ENCODE measurements at regions not wholly inside any gene's neighbourhood (a gene's known extent, or its start where the extent isn't known, plus 50 kb on each side); places are given as distances from the start of the nearest gene placed in this dataset.
"Not testable (repeated sequence)": the region's sequence is repeated elsewhere in the genome, so short reads cannot be mapped to it uniquely, and the experiment has no call there.

DNA sequence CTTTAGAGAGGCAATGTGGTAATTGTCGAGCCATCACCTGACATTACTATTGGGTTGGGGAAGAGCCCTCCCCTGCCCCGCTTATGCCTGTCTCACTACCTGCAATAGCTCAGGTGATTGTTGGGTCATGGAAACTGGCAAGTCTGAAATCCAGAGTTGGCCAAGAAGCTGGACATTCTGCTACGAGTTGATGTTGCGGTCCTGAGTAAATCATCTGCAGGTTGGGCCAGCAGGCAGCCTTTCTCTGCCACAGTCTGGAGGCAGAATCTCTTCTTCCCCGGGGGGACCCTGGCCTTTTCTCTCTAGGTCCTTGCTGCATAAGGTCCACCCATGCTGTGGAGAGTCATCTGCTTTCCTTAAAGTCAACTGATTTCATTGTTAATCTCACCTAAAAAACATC lies 142.4 kb downstream of the THBS2 start:
- no peaks in the 10 kb centered on the region for H3K36me3 ChIP-seq (ENCODE audit: control insufficient read depth in 2 of 2, insufficient read depth in 2 of 2, low read length in 1 of 2)
- H3K27ac ChIP-seq (ENCODE audit: low read depth in 1 of 2, low read length in 1 of 2): no peak overlapping the region
- H3K9me3 ChIP-seq (ENCODE audit: control insufficient read depth in 2 of 2, insufficient read depth in 1 of 2, low read length in 1 of 2): no peaks in the 10 kb centered on the region
- 87% methylated on average over 5 of the region's 5 CpGs for WGBS
- no peak for DNase-seq (ENCODE audit: low read depth in 6 of 9, low spot score in 9 of 9)
- no peak overlapping the region for H3K4me3 ChIP-seq (ENCODE audit: low read length in 2 of 2)
- H3K27me3 ChIP-seq (ENCODE audit: control insufficient read depth in 2 of 2, insufficient read depth in 1 of 2, low read length in 1 of 2): no peaks in the 10 kb centered on the region
- H3K4me1 ChIP-seq (ENCODE audit: control insufficient read depth in 2 of 2, insufficient read depth in 2 of 2, low read length in 2 of 2): no peaks in the 10 kb centered on the region

DNA sequence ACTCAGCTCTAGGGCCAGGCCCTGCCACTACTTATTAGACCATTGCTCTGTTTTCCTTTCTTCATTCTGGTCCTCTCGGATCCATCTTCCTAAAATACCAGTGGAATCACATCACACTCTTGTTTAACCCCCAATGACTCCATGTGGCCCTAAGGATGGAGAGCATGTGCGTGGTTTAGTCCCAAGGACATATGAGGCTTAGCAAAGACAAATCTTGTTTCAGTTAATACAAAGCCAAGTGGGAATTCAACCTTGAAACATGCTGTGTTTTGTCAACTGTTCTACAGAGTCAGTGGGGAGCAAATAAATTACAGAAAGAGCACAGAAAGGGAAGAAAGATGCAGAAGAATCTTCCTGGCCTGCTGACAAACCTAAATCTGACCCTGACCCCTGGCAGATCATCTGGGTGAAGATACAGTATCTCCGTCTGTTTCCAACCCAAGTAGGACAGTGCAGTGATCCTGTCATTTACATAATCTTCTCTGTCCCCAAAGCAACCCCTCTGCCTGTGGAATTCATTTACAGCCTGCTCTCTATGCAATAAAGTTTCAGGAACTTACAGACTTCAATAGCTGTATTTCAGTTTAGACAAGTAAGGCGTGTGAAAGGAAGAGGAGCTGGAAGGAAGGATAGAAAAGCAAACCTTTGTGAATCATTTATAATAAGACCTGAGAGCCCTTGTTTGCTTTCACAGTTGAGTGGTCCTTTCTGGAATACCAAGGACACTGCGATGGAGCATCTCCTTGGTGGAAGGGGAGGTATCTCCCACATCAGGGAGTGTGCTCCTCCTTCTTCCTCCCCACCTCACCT lies 144.0 kb downstream of the THBS2 start:
- H3K27ac ChIP-seq (ENCODE audit: low read depth in 1 of 2, low read length in 1 of 2): no peak overlapping the region
- no peak overlapping the region for H3K4me3 ChIP-seq (ENCODE audit: low read length in 2 of 2)
- H3K9me3 ChIP-seq (ENCODE audit: control insufficient read depth in 2 of 2, insufficient read depth in 1 of 2, low read length in 1 of 2): no peaks in the 10 kb centered on the region
- DNase-seq (ENCODE audit: low read depth in 6 of 9, low spot score in 9 of 9): no peak
- no peaks in the 10 kb centered on the region for H3K4me1 ChIP-seq (ENCODE audit: control insufficient read depth in 2 of 2, insufficient read depth in 2 of 2, low read length in 2 of 2)
- 91% methylated on average over 5 of the region's 5 CpGs for WGBS
- no peaks in the 10 kb centered on the region for H3K36me3 ChIP-seq (ENCODE audit: control insufficient read depth in 2 of 2, insufficient read depth in 2 of 2, low read length in 1 of 2)
- no peaks in the 10 kb centered on the region for H3K27me3 ChIP-seq (ENCODE audit: control insufficient read depth in 2 of 2, insufficient read depth in 1 of 2, low read length in 1 of 2)

DNA sequence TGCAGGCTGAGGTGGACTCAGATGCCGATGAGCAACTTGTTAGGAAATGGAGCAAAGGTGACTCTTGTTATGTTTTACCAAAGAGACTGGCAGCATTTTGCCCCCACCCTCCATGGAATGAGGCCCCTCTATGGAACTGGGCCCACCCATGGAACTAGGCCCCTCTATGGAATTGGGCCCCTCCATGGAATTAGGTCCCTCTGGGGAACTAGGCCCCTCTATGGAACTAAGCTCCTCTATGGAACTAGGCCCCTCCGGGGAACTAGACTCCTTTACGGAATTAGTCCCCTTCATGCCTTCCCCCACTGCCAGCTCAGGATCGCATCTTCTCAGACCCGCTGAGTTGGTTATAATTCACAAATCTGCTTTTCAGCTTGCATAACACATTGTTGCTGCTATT lies 144.9 kb downstream of the THBS2 start:
- Histone ChIP-seq H3K9me3 (ENCODE audit: control insufficient read depth in 2 of 2, insufficient read depth in 1 of 2, low read length in 1 of 2) (no peaks in the 10 kb centered on the region), H3K36me3 (ENCODE audit: control insufficient read depth in 2 of 2, insufficient read depth in 2 of 2, low read length in 1 of 2) (no peaks in the 10 kb centered on the region), H3K4me3 (ENCODE audit: low read length in 2 of 2) (no peak overlapping the region), H3K27me3 (ENCODE audit: control insufficient read depth in 2 of 2, insufficient read depth in 1 of 2, low read length in 1 of 2) (no peaks in the 10 kb centered on the region), H3K27ac (ENCODE audit: low read depth in 1 of 2, low read length in 1 of 2) (no peak overlapping the region), H3K4me1 (ENCODE audit: control insufficient read depth in 2 of 2, insufficient read depth in 2 of 2, low read length in 2 of 2) (no peaks in the 10 kb centered on the region)
- WGBS: 97% methylated on average over 5 of the region's 5 CpGs
- no peak for DNase-seq (ENCODE audit: low read depth in 6 of 9, low spot score in 9 of 9)

DNA sequence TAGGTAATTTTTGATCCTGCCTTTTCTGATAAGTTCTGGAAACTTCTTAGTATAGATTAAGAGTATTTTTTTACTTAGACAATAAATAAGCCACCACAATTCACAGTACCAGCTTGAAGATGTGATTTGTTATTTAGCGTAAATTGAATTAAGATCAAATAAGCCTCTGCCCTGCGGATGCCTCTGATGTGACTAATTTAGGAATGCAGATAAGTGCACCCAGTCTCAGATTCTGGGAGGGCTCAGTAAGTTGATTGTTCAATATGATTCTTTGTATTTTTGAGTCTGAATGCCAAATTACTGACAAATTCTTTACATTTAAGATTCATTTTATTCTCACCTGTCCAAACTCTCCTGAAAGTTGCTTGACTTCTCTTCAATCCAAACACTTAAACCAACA lies 147.5 kb downstream of the THBS2 start:
- no peaks in the 10 kb centered on the region for H3K9me3 ChIP-seq (ENCODE audit: control insufficient read depth in 2 of 2, insufficient read depth in 1 of 2, low read length in 1 of 2)
- no peak for DNase-seq (ENCODE audit: low read depth in 6 of 9, low spot score in 9 of 9)
- H3K4me3 ChIP-seq (ENCODE audit: low read length in 2 of 2): no peak overlapping the region
- 95% methylated on average over 2 of the region's 2 CpGs for WGBS
- H3K36me3 ChIP-seq (ENCODE audit: control insufficient read depth in 2 of 2, insufficient read depth in 2 of 2, low read length in 1 of 2): no peaks in the 10 kb centered on the region
- no peaks in the 10 kb centered on the region for H3K4me1 ChIP-seq (ENCODE audit: control insufficient read depth in 2 of 2, insufficient read depth in 2 of 2, low read length in 2 of 2)
- H3K27ac ChIP-seq (ENCODE audit: low read depth in 1 of 2, low read length in 1 of 2): no peak overlapping the region
- H3K27me3 ChIP-seq (ENCODE audit: control insufficient read depth in 2 of 2, insufficient read depth in 1 of 2, low read length in 1 of 2): no peaks in the 10 kb centered on the region

DNA sequence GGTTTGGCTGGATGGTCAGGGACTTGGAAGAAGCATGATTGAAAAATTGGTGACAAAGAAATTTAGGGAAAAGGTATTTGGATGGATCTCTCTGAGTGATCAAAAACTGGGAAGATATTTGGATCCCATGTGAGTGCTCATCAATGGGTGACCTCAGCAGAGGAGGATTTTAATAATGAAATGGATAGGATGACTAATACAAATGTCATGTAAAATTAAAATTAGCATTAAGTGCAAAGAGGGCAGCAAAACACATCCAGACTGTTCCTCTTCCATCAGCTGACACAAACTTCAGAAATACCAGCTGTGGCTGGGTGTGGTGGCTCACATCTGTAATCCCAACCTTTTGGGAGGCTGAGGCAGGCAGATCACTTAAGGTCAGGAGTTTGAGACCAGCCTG lies 151.7 kb downstream of the THBS2 start:
- H3K4me3 ChIP-seq (ENCODE audit: low read length in 2 of 2): no peak overlapping the region
- no peak overlapping the region for H3K27ac ChIP-seq (ENCODE audit: low read depth in 1 of 2, low read length in 1 of 2)
- no peaks in the 10 kb centered on the region for H3K27me3 ChIP-seq (ENCODE audit: control insufficient read depth in 2 of 2, insufficient read depth in 1 of 2, low read length in 1 of 2)
- H3K4me1 ChIP-seq (ENCODE audit: control insufficient read depth in 2 of 2, insufficient read depth in 2 of 2, low read length in 2 of 2): no peaks in the 10 kb centered on the region
- H3K9me3 ChIP-seq (ENCODE audit: control insufficient read depth in 2 of 2, insufficient read depth in 1 of 2, low read length in 1 of 2): no peaks in the 10 kb centered on the region
- DNase-seq (ENCODE audit: low read depth in 6 of 9, low spot score in 9 of 9): no peak
- H3K36me3 ChIP-seq (ENCODE audit: control insufficient read depth in 2 of 2, insufficient read depth in 2 of 2, low read length in 1 of 2): no peaks in the 10 kb centered on the region

DNA sequence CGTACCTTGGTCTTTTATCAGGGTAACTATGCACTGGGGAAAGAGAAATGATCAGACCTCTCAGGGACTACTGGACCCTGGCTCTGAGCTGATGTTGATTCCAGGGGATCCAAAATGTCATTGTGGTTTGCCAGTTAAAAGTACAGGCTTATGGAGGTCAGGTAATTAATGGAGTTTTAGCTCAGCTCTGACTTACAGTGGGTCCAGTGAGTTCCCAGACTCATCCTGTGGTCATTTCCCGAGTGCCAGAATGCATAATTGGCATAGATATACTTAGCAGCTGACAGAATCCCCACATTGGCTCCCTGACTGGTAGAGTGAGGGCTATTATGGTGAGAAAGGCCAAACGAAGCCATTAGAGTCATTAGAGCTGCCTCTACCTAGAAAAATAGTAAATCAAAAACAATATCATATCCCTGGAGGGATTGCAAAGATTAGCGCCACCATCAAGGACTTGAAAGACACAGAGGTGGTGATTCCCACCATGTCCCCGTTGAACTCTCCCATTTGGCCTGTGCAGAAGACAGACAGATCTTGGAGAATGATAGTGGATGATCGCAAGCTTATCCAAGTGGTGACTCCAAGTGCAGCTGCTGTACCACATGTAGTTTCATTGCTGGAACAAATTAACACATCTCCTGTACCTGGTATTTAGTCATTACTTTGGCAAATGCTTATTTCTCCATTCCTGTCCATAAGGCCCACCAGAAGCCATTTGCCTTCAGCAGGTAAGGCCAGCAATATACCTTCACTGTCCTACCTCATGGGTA lies 152.4 kb downstream of the THBS2 start:
- no peak overlapping the region for H3K4me3 ChIP-seq (ENCODE audit: low read length in 2 of 2)
- H3K9me3 ChIP-seq (ENCODE audit: control insufficient read depth in 2 of 2, insufficient read depth in 1 of 2, low read length in 1 of 2): peaks cover 0 to 3% of the 10 kb centered on the region in 2 donors
- DNase-seq (ENCODE audit: low read depth in 6 of 9, low spot score in 9 of 9): no peak
- no peaks in the 10 kb centered on the region for H3K27me3 ChIP-seq (ENCODE audit: control insufficient read depth in 2 of 2, insufficient read depth in 1 of 2, low read length in 1 of 2)
- H3K27ac ChIP-seq (ENCODE audit: low read depth in 1 of 2, low read length in 1 of 2): no peak overlapping the region
- WGBS: 81% methylated on average over 6 of the region's 6 CpGs
- H3K36me3 ChIP-seq (ENCODE audit: control insufficient read depth in 2 of 2, insufficient read depth in 2 of 2, low read length in 1 of 2): no peaks in the 10 kb centered on the region
- no peaks in the 10 kb centered on the region for H3K4me1 ChIP-seq (ENCODE audit: control insufficient read depth in 2 of 2, insufficient read depth in 2 of 2, low read length in 2 of 2)

DNA sequence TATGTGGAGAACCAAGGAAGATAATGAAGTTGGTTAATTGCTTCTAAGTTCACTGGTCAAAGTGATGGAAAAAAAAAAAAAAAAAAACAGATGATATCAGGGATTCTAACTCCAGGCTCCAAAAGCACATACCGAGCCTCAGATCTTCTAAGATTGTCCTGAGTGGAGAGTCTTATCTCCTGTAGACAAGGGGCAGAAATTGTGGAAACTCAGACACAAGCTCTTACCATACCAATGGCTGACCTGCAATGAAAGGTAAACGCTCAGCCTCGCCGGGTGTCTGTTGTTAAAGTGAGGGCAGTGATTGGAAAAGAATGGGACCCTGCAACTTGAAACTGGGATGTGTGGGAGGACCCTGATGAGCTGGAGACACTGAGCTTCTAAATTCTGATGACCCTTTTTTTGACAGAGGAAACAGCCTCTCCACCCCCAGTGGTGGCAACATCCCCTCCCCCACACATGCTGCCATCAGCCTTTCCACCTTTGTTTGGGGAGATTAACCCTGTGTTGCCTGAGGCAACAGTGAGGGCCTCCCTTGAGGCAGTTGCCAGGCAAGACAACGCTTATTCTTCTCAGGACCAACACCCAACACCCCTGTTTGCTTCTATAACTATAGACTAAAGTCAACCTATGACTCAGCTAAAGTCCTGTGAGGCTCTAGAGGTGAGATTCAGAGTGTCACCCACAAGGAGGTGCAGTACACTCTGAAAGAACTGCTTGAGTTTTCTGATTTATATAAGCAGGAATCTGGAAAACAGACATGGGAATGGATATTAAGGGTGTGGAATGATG lies 154.0 kb downstream of the THBS2 start:
- 86% methylated on average over 5 of the region's 5 CpGs for WGBS

DNA sequence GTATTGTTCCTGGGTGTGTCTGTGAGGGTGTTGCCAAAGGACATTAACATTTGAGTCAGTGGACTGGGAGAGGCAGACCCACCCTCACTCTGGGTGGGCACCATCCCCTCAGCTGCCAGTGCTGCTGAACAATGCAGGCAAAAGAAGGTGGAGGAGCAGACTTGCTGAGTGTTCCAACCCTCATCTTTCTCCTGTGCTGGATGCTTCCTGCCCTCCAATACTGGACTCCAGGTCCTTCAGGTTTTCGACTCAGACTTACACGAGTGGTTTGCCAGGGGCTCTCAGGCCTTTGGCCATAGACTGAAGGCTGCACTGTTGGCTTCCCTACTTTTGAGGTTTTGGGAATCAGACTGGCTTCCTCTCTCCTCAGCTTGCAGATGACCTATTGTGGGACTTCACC lies 155.0 kb downstream of the THBS2 start:
- not testable (repeated sequence) for H3K4me3 ChIP-seq (ENCODE audit: low read length in 2 of 2); H3K27ac ChIP-seq (ENCODE audit: low read depth in 1 of 2, low read length in 1 of 2); H3K4me1 ChIP-seq (ENCODE audit: control insufficient read depth in 2 of 2, insufficient read depth in 2 of 2, low read length in 2 of 2); H3K27me3 ChIP-seq (ENCODE audit: control insufficient read depth in 2 of 2, insufficient read depth in 1 of 2, low read length in 1 of 2); DNase-seq (ENCODE audit: low read depth in 6 of 9, low spot score in 9 of 9); H3K36me3 ChIP-seq (ENCODE audit: control insufficient read depth in 2 of 2, insufficient read depth in 2 of 2, low read length in 1 of 2)
- WGBS: 94% methylated on average over 2 of the region's 2 CpGs
- peaks cover 0 to 12% of the 10 kb centered on the region in 2 donors for H3K9me3 ChIP-seq (ENCODE audit: control insufficient read depth in 2 of 2, insufficient read depth in 1 of 2, low read length in 1 of 2)

More for the DNA sequence above, 154.0 kb downstream of the THBS2 start:
- Histone ChIP-seq H3K4me3 (ENCODE audit: low read length in 2 of 2) (no peak overlapping the region), H3K27me3 (ENCODE audit: control insufficient read depth in 2 of 2, insufficient read depth in 1 of 2, low read length in 1 of 2) (no peaks in the 10 kb centered on the region), H3K27ac (ENCODE audit: low read depth in 1 of 2, low read length in 1 of 2) (no peak overlapping the region), H3K36me3 (ENCODE audit: control insufficient read depth in 2 of 2, insufficient read depth in 2 of 2, low read length in 1 of 2) (no peaks in the 10 kb centered on the region), H3K4me1 (ENCODE audit: control insufficient read depth in 2 of 2, insufficient read depth in 2 of 2, low read length in 2 of 2) (no peaks in the 10 kb centered on the region), H3K9me3 (ENCODE audit: control insufficient read depth in 2 of 2, insufficient read depth in 1 of 2, low read length in 1 of 2) (peaks cover 0 to 9% of the 10 kb centered on the region in 2 donors)
- no peak for DNase-seq (ENCODE audit: low read depth in 6 of 9, low spot score in 9 of 9)

DNA sequence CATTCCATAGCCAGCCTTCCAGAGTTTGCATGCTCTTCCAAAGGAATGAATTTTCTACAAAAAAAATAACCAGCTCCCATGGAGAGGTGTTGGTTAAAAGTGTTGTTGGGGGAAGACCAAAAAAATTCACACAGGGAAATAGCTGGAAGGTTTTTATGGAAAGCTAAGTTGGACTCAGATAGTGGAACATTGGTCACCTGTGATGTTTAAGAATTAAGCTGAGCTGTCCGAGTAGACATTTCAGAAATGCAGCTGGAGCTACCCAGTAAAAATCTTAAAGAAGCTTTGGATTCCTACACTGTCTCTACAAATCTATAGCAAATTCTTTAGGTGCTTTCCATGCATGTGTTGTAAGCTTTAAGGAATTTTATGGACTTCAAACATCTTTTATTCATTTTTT lies 155.5 kb downstream of the THBS2 start:
- H3K27ac ChIP-seq (ENCODE audit: low read depth in 1 of 2, low read length in 1 of 2): no peak overlapping the region
- H3K27me3 ChIP-seq (ENCODE audit: control insufficient read depth in 2 of 2, insufficient read depth in 1 of 2, low read length in 1 of 2): no peaks in the 10 kb centered on the region
- WGBS: 93% methylated on average over 1 of the region's 1 CpG
- peaks cover 0 to 15% of the 10 kb centered on the region in 2 donors for H3K9me3 ChIP-seq (ENCODE audit: control insufficient read depth in 2 of 2, insufficient read depth in 1 of 2, low read length in 1 of 2)
- H3K4me1 ChIP-seq (ENCODE audit: control insufficient read depth in 2 of 2, insufficient read depth in 2 of 2, low read length in 2 of 2): no peaks in the 10 kb centered on the region
- H3K4me3 ChIP-seq (ENCODE audit: low read length in 2 of 2): no peak overlapping the region
- no peaks in the 10 kb centered on the region for H3K36me3 ChIP-seq (ENCODE audit: control insufficient read depth in 2 of 2, insufficient read depth in 2 of 2, low read length in 1 of 2)
- no peak for DNase-seq (ENCODE audit: low read depth in 6 of 9, low spot score in 9 of 9)

Data from thymus (tissue), 11 donors.